ENCODE measurements at regions not wholly inside any gene's neighbourhood (a gene's known extent, or its start where the extent isn't known, plus 50 kb on each side); places are given as distances from the start of the nearest gene placed in this dataset.

DNA sequence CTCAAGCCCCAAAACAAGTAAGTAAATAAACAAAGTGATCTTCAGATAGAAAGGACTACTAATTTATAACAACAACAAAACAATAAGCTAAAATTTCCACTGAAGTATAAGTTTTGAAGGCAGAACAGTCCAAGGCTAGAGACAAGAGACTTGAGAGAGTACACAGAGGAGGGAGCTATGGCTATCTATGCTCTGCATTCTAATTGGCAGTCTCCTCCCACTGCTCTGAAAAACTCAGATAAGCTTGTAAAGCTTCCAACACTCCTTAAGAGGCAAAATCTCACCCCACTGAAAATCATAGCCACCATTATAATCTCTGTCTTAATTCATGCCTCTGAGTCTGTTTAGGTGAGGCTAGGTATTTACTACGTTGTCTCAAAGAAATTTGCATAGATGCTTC, 714.6 kb upstream of the LRATD1 start:
- DNase-seq (ENCODE audit: low spot score) = no peak
- TF ChIP-seq, protein P1, sequence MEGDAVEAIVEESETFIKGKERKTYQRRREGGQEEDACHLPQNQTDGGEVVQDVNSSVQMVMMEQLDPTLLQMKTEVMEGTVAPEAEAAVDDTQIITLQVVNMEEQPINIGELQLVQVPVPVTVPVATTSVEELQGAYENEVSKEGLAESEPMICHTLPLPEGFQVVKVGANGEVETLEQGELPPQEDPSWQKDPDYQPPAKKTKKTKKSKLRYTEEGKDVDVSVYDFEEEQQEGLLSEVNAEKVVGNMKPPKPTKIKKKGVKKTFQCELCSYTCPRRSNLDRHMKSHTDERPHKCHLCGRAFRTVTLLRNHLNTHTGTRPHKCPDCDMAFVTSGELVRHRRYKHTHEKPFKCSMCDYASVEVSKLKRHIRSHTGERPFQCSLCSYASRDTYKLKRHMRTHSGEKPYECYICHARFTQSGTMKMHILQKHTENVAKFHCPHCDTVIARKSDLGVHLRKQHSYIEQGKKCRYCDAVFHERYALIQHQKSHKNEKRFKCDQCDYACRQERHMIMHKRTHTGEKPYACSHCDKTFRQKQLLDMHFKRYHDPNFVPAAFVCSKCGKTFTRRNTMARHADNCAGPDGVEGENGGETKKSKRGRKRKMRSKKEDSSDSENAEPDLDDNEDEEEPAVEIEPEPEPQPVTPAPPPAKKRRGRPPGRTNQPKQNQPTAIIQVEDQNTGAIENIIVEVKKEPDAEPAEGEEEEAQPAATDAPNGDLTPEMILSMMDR (IDR thresholded peaks at IDR 0.05; ENCODE audit: extremely low read depth, missing control alignments) = no peak

DNA sequence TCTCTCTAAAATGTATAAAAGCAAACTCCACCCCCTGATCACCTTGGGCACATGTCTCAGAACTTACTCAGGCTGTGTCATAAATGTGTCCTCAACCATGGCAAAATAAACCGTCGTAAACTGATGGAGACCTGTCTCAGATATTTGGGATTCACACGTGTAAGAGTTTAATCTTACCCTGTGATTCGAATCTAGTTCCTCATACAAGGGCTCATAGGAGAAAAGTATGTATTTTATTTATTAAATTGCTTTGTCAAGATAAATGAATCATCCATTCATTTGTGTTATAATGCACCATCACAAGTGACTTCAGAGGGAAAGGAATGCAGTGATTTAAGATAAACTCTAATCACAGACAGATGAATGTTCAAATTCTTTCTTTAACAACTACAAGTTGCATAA, 712.5 kb upstream of the LRATD1 start:
- TF ChIP-seq, protein P1 (IDR thresholded peaks at IDR 0.05; ENCODE audit: extremely low read depth, missing control alignments) = no peak
- no peak for DNase-seq (ENCODE audit: low spot score)

DNA sequence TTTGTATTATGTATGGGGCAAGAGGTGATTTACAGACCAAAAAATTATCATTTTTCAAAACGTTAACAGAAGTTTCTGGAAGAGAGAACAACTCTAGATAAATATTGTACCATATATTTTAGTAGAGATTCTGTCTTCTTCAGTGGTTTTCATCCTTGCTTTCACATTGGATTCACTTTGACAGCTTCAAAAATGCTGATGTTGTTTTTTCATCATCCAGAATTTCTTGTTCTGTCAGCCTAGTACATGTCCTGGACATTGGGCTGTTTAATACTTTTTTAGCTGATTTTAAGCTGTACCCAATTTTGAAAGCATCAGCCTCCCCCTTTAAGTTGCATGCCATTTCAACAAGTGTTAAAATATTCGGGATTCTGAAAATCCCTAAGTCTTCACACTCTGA, 711.3 kb upstream of the LRATD1 start:
- no peak for DNase-seq (ENCODE audit: low spot score)
- TF ChIP-seq, protein P1 (IDR thresholded peaks at IDR 0.05; ENCODE audit: extremely low read depth, missing control alignments) = no peak

DNA sequence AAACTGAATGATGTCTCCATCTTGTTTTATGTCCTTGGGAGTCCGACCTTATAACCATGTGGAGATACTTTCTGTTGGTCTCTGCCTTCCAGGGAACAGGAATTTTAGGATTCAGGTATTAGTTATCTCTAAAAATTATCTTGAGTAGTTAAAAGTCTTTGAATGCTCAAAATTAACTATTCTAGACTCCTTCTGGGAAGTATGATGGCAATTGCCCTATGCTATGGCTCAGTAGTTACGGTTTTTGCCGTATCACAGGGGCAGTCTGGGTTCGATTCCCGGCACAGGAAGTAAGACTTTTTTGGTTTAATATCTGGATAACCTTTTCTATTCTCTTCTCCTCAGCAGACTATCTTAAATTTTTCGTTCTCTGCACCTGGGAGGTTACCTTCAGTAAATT, 708.7 kb upstream of the LRATD1 start:
- TF ChIP-seq, protein P1 (IDR thresholded peaks at IDR 0.05; ENCODE audit: extremely low read depth, missing control alignments) = no peak
- DNase-seq (ENCODE audit: low spot score) = no peak

DNA sequence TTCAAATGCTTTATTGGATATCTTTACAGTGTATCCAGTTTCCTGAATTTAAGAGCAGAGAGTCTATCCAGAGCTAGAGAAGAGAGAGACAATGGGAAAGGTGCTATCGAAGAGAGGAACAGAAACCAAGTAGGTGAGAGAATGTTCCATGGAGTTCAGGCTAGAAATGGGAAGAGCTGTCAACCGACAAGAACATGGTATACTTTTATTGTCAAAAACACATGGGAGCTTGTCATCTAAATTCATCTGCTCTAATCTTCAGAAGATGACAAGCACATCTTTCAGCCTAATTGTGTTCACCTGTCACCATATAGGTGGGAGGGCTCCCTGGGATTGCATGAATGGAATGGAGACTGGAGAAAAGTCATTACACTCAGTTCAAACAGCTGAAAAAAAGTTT, 690.4 kb upstream of the LRATD1 start:
- TF ChIP-seq, protein P1 (IDR thresholded peaks at IDR 0.05; ENCODE audit: extremely low read depth, missing control alignments) = no peak
- no peak for DNase-seq (ENCODE audit: low spot score)

DNA sequence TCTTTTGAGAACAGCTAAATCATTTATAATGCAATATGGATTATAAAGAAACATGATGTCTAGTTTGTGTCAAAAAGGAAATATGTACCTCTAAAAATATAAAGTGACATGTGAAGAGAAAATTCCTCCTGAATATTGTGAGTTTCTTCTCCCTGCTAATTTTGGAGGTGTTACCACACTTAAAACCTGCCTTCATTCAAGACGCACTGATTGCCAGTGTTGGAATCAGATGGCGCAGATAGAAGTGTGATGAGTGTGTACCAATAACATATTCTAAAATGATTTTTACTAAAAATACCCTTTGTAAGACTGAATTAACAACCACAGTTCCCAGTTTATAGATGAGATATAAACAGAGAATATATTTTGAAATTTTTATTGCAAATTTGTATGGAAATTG, 681.8 kb upstream of the LRATD1 start:
- no peak for DNase-seq (ENCODE audit: low spot score)
- TF ChIP-seq, protein P1 (IDR thresholded peaks at IDR 0.05; ENCODE audit: extremely low read depth, missing control alignments) = no peak

DNA sequence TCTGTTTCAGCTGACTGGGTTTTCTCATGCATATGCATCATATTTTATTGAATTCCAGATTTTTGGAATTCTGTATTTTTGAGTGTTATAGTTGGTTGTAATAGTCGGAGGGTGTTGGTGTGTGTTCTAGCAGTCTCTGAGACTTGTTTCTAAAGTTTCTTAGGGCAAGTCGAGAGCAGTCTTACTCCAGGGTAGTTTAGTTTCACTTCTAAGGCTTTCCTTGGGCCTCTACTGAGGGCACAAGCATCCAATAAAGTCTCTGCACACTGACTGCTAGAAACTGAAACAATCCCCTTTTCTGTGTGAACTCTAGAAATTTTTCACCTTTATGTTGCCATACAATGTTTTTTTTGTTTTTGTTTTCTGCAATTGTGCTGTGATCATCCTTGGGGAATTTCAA, 663.7 kb upstream of the LRATD1 start:
- TF ChIP-seq, protein P1 (IDR thresholded peaks at IDR 0.05; ENCODE audit: extremely low read depth, missing control alignments) = no peak
- no peak for DNase-seq (ENCODE audit: low spot score)

Data from GM20000 (cell line).